ENCODE measurements at regions not wholly inside any gene's neighbourhood (a gene's known extent, or its start where the extent isn't known, plus 50 kb on each side); places are given as distances from the start of the nearest gene placed in this dataset.

- Mint-ChIP-seq H3K4me1 (no peaks in the 10 kb centered on the region), H3K27ac (no peak overlapping the region), H3K27me3 (ENCODE audit: insufficient read depth, low read depth, poor library complexity) (peaks cover 1% of the 10 kb centered on the region), H3K9me3 (peaks cover 22% of the 10 kb centered on the region), H3K36me3 (ENCODE audit: low read depth) (peaks cover 5% of the 10 kb centered on the region; the same call in 2 of the 3 replicates), H3K4me3 (no peak overlapping the region)
- no peaks in the 10 kb centered on the region for H3F3A ChIP-seq (replicated peaks; ENCODE audit: low read depth)
- no peak for DNase-seq (ENCODE audit: low spot score)
- no peaks in the 10 kb centered on the region for H3K4me1 ChIP-seq (ENCODE audit: insufficient read depth)
- TF ChIP-seq CREB1 (CRISPR knock-in tag; IDR thresholded peaks at IDR 0.05; ENCODE audit: low read depth) (no peak), ETS1 (IDR thresholded peaks at IDR 0.05) (no peak), POLR2AphosphoS5 (IDR thresholded peaks at IDR 0.05; ENCODE audit: low read depth) (no peak), NANOG (IDR thresholded peaks at IDR 0.05; ENCODE audit: borderline replicate concordance) (no peak), ZNF114 (CRISPR knock-in tag; IDR thresholded peaks at IDR 0.05) (no peak), REST (IDR thresholded peaks at IDR 0.05; ENCODE audit: unreplicated experiment) (no peak), ZNF462 (CRISPR knock-in tag; IDR thresholded peaks at IDR 0.05) (no peak), EZH2phosphoT487 (IDR thresholded peaks at IDR 0.05; ENCODE audit: unreplicated experiment) (no peak), CTCF (conservative IDR thresholded peaks at IDR 0.05; ENCODE audit: low read depth in 2 of 2) (no peak), ZNF331 (CRISPR knock-in tag; IDR thresholded peaks at IDR 0.05; ENCODE audit: low read depth) (no peak), STAT1 (IDR thresholded peaks at IDR 0.05; ENCODE audit: unreplicated experiment) (no peak), EZH2 (IDR thresholded peaks at IDR 0.05; ENCODE audit: low read depth, unreplicated experiment) (no peak), JUNB (IDR thresholded peaks at IDR 0.05; ENCODE audit: unreplicated experiment) (no peak)
- H3K79me2 ChIP-seq (replicated peaks; ENCODE audit: insufficient read depth), result no peaks in the 10 kb centered on the region
- H3K9me2 ChIP-seq (ENCODE audit: insufficient read depth), result no peaks in the 10 kb centered on the region
- no peak overlapping the region for H2AFZ ChIP-seq
- no peak overlapping the region for H3K4me2 ChIP-seq
- H3K36me3 ChIP-seq (ENCODE audit: insufficient read depth), result peaks cover 9% of the 10 kb centered on the region; the same call in 1 of the 2 replicates
- no peak overlapping the region for H3K27ac ChIP-seq (ENCODE audit: low read depth)
- H3K27me3 ChIP-seq (ENCODE audit: insufficient read depth), result no peaks in the 10 kb centered on the region
- H3K4me3 ChIP-seq, result no peak overlapping the region
- H4K20me1 ChIP-seq (replicated peaks; ENCODE audit: insufficient read depth), result no peaks in the 10 kb centered on the region
- no peak for ATAC-seq
Measured at GRCh38 chr10:64450312-64450711, 929.1 kb downstream of the REEP3 start.
